GM23338 (cell line): ENCODE measurements at regions not wholly inside any gene's neighbourhood (a gene's known extent, or its start where the extent isn't known, plus 50 kb on each side); places are given as distances from the start of the nearest gene placed in this dataset.

ENCODE experiments used
- ATAC-seq: fragments of 200-7000 bp; cut with Tn5 transposase; 3 replicates; pipeline ENCODE4 v1.9.1; 2020
- DNase-seq: peaks from one replicate; pipeline ENCODE4 v3.0.0-alpha.2; 2015; ENCODE audit warnings: low spot score
- H2AFZ ChIP-seq: fragments of 200-600 bp; sonication (generic); 2 replicates; pipeline ENCODE4 v1.8.0; 2016; ENCODE audit warnings: antibody characterized with exemption, mild to moderate bottlenecking, moderate library complexity
- H3F3A ChIP-seq: fragments of 200-600 bp; sonication (generic); replicated peaks from 2 replicates; pipeline ENCODE4 v1.8.0; 2017; ENCODE audit warnings: antibody characterized with exemption, mixed run types, low read depth
- H3K27ac ChIP-seq: fragments of 200-600 bp; sonication (generic); 2 replicates; pipeline ENCODE4 v1.6.1; 2016; ENCODE audit warnings: low read depth
- H3K27me3 ChIP-seq: fragments of 200-600 bp; sonication (generic); 2 replicates; pipeline ENCODE4 v1.8.0; 2016; ENCODE audit warnings: mild to moderate bottlenecking, mixed run types, moderate library complexity; ENCODE audit not compliant: insufficient read depth
- H3K36me3 ChIP-seq: fragments of 200-600 bp; sonication (generic); 2 replicates; pipeline ENCODE4 v1.8.0; 2016; ENCODE audit warnings: mild to moderate bottlenecking; ENCODE audit not compliant: insufficient read depth
- H3K4me1 ChIP-seq: fragments of 200-600 bp; sonication (generic); 2 replicates; pipeline ENCODE4 v1.8.0; 2016; ENCODE audit warnings: mild to moderate bottlenecking, moderate library complexity; ENCODE audit not compliant: insufficient read depth
- H3K4me2 ChIP-seq: fragments of 200-600 bp; sonication (generic); 2 replicates; pipeline ENCODE4 v1.7.1; 2017; ENCODE audit warnings: mixed run types
- H3K4me3 ChIP-seq: fragments of 200-600 bp; sonication (generic); 2 replicates; pipeline ENCODE4 v1.6.1; 2016; ENCODE audit warnings: mixed run types
- H3K79me2 ChIP-seq: fragments of 200-600 bp; sonication (generic); replicated peaks from 2 replicates; pipeline ENCODE4 v1.8.0; 2017; ENCODE audit warnings: mild to moderate bottlenecking; ENCODE audit not compliant: insufficient read depth
- H3K9me2 ChIP-seq: fragments of 200-600 bp; sonication (generic); 2 replicates; pipeline ENCODE4 v1.8.0; 2017; ENCODE audit not compliant: insufficient read depth
- H4K20me1 ChIP-seq: fragments of 200-600 bp; sonication (generic); replicated peaks from 2 replicates; pipeline ENCODE4 v1.8.0; 2017; ENCODE audit warnings: mild to moderate bottlenecking; ENCODE audit not compliant: insufficient read depth
- H3K27ac Mint-ChIP-seq: 2 replicates; pipeline ENCODE4 v1.8.0; 2020; ENCODE audit warnings: inconsistent platforms, mild to moderate bottlenecking, moderate library complexity, mixed read lengths
- H3K27me3 Mint-ChIP-seq: 3 replicates; pipeline ENCODE4 v1.8.0; 2022; ENCODE audit warnings: low read depth, mild to moderate bottlenecking, moderate library complexity, mixed read lengths, inconsistent platforms; ENCODE audit not compliant: insufficient read depth, poor library complexity
- H3K36me3 Mint-ChIP-seq: 3 replicates; pipeline ENCODE4 v1.8.0; 2021; ENCODE audit warnings: low read depth, mild to moderate bottlenecking, inconsistent platforms, moderate library complexity, mixed read lengths
- H3K4me1 Mint-ChIP-seq: 3 replicates; pipeline ENCODE4 v1.8.0; 2020; ENCODE audit warnings: mild to moderate bottlenecking, inconsistent platforms, mixed read lengths
- H3K4me3 Mint-ChIP-seq: 3 replicates; pipeline ENCODE4 v1.8.0; 2021; ENCODE audit warnings: moderate library complexity, mild to moderate bottlenecking, inconsistent platforms, mixed read lengths
- H3K9me3 Mint-ChIP-seq: 3 replicates; pipeline ENCODE4 v1.8.0; 2020; ENCODE audit warnings: moderate library complexity, mild to moderate bottlenecking, inconsistent platforms, mixed read lengths
- CREB1 ChIP-seq: fragments of 250-450 bp; sonication (Bioruptor Pico); IDR thresholded peaks from 2 replicates; pipeline ENCODE4 v1.5.0; 2020; ENCODE audit warnings: low read depth, mild to moderate bottlenecking, moderate library complexity
- EZH2 ChIP-seq: fragments of 200-600 bp; sonication (generic); IDR thresholded peaks from one replicate; pipeline ENCODE4 v1.8.0; 2017; ENCODE audit warnings: antibody characterized with exemption, mild to moderate bottlenecking, low read depth; ENCODE audit not compliant: unreplicated experiment
- EZH2phosphoT487 ChIP-seq: fragments of 200-600 bp; sonication (generic); IDR thresholded peaks from one replicate; pipeline ENCODE4 v1.8.1; 2018; ENCODE audit warnings: antibody characterized with exemption; ENCODE audit not compliant: unreplicated experiment
- JUNB ChIP-seq: IDR thresholded peaks from one replicate; pipeline ENCODE4 v1.6.1; 2016; ENCODE audit warnings: antibody characterized with exemption; ENCODE audit not compliant: unreplicated experiment
- NANOG ChIP-seq: IDR thresholded peaks from 2 replicates; pipeline ENCODE4 v1.6.1; 2016; ENCODE audit warnings: antibody characterized with exemption, borderline replicate concordance
- POLR2AphosphoS5 ChIP-seq: IDR thresholded peaks from 2 replicates; pipeline ENCODE4 v1.6.1; 2016; ENCODE audit warnings: antibody characterized with exemption, low read depth
- STAT1 ChIP-seq: IDR thresholded peaks from one replicate; pipeline ENCODE4 v1.6.1; 2016; ENCODE audit warnings: antibody characterized with exemption; ENCODE audit not compliant: unreplicated experiment
- ZNF114 ChIP-seq: fragments of 250-450 bp; sonication (Bioruptor Pico); IDR thresholded peaks from 2 replicates; pipeline ENCODE4 v1.5.0; 2020; ENCODE audit warnings: mild to moderate bottlenecking, moderate library complexity
- ZNF331 ChIP-seq: fragments of 250-450 bp; sonication (Bioruptor Pico); IDR thresholded peaks from 2 replicates; pipeline ENCODE4 v1.5.0; 2020; ENCODE audit warnings: low read depth, mild to moderate bottlenecking, moderate library complexity
- TF ChIP-seq, protein P1 (sequence below): IDR thresholded peaks from one replicate; pipeline ENCODE4 v1.6.1; 2018; ENCODE audit warnings: antibody characterized with exemption; ENCODE audit not compliant: unreplicated experiment
- TF ChIP-seq, protein P2 (sequence below): fragments of 250-450 bp; sonication (Bioruptor Pico); IDR thresholded peaks from 2 replicates; pipeline ENCODE4 v1.5.0; 2020; ENCODE audit warnings: mild to moderate bottlenecking, moderate library complexity
- TF ChIP-seq, protein P3 (sequence below): IDR thresholded peaks from 2 replicates; pipeline ENCODE4 v1.6.1; 2016; ENCODE audit warnings: antibody characterized with exemption

DNA sequence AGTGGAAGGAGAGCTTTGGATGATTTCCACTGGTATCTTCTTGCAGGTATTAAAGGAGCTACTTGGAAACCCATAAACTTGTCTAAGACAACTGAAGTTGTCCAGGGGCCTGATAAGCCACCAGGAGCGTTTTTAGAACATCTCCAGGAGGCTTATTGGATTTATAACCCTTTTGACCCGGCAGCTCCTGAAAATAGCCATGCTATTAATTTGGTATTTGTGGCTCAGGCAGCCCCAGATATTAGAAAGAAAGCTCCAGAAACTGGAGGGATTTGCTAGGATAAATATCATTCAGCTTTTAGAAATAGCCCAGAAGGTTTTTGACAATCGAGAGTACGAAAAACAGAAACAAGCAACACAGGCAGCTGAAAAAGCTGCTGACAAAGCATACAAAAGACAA is 461.0 kb upstream of the HTR1E start:
- ATAC-seq (no peak), DNase-seq (no peak)
- H3K27me3 ChIP-seq, result no peaks in the 10 kb centered on the region
- Mint-ChIP-seq H3K27me3 (peaks cover 4% of the 10 kb centered on the region), H3K27ac (no peak overlapping the region), H3K4me3 (no peak overlapping the region), H3K9me3 (no peaks in the 10 kb centered on the region; the same call in 2 of the 3 replicates), H3K36me3 (no peaks in the 10 kb centered on the region; the same call in 2 of the 3 replicates), H3K4me1 (peaks cover 12% of the 10 kb centered on the region)
- H3K79me2 ChIP-seq, result no peaks in the 10 kb centered on the region
- no peaks in the 10 kb centered on the region for H4K20me1 ChIP-seq
- H3K27ac ChIP-seq, result no peak overlapping the region
- no peaks in the 10 kb centered on the region for H3F3A ChIP-seq
- no peaks in the 10 kb centered on the region for H3K36me3 ChIP-seq
- no peak overlapping the region for H3K4me2 ChIP-seq
- no peak overlapping the region for H2AFZ ChIP-seq
- H3K4me3 ChIP-seq, result no peak overlapping the region
- H3K9me2 ChIP-seq, result 0 out of 2 replicates have a peak, but pooled peaks cover 5% of the 10 kb centered on the region
- H3K4me1 ChIP-seq, result no peaks in the 10 kb centered on the region
- TF ChIP-seq STAT1, result no peak
- TF ChIP-seq JUNB, result no peak
- no peak for TF ChIP-seq POLR2AphosphoS5
- TF ChIP-seq EZH2phosphoT487, result no peak
- no peak for TF ChIP-seq NANOG
- TF ChIP-seq, protein P1, sequence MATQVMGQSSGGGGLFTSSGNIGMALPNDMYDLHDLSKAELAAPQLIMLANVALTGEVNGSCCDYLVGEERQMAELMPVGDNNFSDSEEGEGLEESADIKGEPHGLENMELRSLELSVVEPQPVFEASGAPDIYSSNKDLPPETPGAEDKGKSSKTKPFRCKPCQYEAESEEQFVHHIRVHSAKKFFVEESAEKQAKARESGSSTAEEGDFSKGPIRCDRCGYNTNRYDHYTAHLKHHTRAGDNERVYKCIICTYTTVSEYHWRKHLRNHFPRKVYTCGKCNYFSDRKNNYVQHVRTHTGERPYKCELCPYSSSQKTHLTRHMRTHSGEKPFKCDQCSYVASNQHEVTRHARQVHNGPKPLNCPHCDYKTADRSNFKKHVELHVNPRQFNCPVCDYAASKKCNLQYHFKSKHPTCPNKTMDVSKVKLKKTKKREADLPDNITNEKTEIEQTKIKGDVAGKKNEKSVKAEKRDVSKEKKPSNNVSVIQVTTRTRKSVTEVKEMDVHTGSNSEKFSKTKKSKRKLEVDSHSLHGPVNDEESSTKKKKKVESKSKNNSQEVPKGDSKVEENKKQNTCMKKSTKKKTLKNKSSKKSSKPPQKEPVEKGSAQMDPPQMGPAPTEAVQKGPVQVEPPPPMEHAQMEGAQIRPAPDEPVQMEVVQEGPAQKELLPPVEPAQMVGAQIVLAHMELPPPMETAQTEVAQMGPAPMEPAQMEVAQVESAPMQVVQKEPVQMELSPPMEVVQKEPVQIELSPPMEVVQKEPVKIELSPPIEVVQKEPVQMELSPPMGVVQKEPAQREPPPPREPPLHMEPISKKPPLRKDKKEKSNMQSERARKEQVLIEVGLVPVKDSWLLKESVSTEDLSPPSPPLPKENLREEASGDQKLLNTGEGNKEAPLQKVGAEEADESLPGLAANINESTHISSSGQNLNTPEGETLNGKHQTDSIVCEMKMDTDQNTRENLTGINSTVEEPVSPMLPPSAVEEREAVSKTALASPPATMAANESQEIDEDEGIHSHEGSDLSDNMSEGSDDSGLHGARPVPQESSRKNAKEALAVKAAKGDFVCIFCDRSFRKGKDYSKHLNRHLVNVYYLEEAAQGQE, result no peak
- TF ChIP-seq EZH2, result no peak
- no peak for TF ChIP-seq CREB1 (CRISPR knock-in tag)
- no peak for TF ChIP-seq ZNF114 (CRISPR knock-in tag)
- TF ChIP-seq, protein P2, sequence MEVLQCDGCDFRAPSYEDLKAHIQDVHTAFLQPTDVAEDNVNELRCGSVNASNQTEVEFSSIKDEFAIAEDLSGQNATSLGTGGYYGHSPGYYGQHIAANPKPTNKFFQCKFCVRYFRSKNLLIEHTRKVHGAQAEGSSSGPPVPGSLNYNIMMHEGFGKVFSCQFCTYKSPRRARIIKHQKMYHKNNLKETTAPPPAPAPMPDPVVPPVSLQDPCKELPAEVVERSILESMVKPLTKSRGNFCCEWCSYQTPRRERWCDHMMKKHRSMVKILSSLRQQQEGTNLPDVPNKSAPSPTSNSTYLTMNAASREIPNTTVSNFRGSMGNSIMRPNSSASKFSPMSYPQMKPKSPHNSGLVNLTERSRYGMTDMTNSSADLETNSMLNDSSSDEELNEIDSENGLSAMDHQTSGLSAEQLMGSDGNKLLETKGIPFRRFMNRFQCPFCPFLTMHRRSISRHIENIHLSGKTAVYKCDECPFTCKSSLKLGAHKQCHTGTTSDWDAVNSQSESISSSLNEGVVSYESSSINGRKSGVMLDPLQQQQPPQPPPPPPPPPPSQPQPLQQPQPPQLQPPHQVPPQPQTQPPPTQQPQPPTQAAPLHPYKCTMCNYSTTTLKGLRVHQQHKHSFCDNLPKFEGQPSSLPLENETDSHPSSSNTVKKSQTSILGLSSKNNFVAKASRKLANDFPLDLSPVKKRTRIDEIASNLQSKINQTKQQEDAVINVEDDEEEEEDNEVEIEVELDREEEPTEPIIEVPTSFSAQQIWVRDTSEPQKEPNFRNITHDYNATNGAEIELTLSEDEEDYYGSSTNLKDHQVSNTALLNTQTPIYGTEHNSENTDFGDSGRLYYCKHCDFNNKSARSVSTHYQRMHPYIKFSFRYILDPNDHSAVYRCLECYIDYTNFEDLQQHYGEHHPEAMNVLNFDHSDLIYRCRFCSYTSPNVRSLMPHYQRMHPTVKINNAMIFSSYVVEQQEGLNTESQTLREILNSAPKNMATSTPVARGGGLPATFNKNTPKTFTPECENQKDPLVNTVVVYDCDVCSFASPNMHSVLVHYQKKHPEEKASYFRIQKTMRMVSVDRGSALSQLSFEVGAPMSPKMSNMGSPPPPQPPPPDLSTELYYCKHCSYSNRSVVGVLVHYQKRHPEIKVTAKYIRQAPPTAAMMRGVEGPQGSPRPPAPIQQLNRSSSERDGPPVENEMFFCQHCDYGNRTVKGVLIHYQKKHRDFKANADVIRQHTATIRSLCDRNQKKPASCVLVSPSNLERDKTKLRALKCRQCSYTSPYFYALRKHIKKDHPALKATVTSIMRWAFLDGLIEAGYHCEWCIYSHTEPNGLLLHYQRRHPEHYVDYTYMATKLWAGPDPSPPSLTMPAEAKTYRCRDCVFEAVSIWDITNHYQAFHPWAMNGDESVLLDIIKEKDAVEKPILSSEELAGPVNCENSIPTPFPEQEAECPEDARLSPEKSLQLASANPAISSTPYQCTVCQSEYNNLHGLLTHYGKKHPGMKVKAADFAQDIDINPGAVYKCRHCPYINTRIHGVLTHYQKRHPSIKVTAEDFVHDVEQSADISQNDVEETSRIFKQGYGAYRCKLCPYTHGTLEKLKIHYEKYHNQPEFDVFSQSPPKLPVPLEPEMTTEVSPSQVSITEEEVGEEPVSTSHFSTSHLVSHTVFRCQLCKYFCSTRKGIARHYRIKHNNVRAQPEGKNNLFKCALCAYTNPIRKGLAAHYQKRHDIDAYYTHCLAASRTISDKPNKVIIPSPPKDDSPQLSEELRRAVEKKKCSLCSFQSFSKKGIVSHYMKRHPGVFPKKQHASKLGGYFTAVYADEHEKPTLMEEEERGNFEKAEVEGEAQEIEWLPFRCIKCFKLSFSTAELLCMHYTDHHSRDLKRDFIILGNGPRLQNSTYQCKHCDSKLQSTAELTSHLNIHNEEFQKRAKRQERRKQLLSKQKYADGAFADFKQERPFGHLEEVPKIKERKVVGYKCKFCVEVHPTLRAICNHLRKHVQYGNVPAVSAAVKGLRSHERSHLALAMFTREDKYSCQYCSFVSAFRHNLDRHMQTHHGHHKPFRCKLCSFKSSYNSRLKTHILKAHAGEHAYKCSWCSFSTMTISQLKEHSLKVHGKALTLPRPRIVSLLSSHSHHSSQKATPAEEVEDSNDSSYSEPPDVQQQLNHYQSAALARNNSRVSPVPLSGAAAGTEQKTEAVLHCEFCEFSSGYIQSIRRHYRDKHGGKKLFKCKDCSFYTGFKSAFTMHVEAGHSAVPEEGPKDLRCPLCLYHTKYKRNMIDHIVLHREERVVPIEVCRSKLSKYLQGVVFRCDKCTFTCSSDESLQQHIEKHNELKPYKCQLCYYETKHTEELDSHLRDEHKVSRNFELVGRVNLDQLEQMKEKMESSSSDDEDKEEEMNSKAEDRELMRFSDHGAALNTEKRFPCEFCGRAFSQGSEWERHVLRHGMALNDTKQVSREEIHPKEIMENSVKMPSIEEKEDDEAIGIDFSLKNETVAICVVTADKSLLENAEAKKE (CRISPR knock-in tag), result no peak
- TF ChIP-seq, protein P3, sequence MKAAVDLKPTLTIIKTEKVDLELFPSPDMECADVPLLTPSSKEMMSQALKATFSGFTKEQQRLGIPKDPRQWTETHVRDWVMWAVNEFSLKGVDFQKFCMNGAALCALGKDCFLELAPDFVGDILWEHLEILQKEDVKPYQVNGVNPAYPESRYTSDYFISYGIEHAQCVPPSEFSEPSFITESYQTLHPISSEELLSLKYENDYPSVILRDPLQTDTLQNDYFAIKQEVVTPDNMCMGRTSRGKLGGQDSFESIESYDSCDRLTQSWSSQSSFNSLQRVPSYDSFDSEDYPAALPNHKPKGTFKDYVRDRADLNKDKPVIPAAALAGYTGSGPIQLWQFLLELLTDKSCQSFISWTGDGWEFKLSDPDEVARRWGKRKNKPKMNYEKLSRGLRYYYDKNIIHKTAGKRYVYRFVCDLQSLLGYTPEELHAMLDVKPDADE, result no peak
- TF ChIP-seq ZNF331 (CRISPR knock-in tag), result no peak
